NCI-H146 (cell line): ENCODE measurements at regions not wholly inside any gene's neighbourhood (a gene's known extent, or its start where the extent isn't known, plus 50 kb on each side); places are given as distances from the start of the nearest gene placed in this dataset.
"Not testable (repeated sequence)": the region's sequence is repeated elsewhere in the genome, so short reads cannot be mapped to it uniquely, and the experiment has no call there.

Experiments
- DNase-seq: peaks from one replicate; lab custom pipeline; 2025; lab: John Stamatoyannopoulos, UW

DNA sequence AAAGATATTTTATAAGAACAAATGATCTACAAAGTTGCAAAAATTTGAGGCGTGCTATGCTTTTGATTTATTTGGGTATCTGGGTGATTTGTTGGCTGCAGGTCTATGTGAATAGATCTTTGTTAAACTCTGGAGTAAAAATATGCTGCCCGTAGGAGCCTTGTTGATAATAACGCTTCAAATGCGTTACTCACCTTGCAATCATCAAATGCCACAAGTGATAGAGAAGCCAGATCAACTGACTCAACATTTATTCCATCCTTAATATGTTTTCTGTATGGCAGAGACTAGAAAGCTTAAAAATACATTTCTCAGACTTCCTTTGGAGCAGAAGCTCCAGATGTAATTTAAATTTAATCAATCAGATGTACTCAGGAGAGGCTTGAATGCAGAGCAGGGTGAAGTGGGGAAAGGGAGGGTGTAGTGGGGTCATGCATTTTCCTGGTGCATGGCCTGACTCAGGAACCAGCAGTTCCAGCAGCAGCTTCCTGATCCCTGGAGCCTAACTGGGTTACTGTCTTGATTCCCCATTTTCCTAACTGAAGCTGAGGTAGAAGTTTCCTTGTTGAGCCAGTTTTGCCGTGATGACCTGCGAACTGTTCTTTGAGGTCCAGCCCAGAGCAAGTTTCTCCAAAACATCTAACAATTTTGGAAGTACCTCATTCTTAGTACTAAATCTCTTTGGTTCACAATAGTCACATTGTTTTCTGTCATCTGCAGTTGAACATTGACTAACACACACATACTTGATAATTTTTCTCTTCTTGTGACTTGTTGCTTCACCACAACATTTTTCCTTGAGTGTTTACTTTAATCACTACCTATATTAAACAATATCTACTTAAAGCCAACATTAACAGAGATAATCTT is 284.7 kb upstream of the CWC22 start:
- no peak for DNase-seq

DNA sequence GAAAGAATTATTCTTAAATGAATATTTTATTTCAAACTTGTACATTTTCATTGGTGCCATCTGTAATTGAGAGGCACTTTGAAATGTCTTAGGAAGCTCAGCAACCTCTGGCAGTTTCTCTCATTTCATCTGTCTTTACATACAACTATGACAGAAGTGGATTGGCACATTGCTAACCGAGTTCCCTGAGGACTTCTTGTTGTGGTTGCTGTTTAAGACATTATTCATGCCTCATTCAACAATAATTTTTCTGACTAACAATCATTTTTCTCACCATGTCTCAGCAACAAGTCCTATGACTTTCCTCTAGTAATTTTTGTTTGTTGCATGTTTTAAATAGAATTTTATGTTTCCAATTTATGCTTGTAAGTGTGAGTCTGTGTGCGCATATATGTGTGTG is 284.0 kb upstream of the CWC22 start:
- DNase-seq = no peak

GRCh38 chr2:180289627-180290026 is 282.5 kb upstream of the CWC22 start:
- no peak for DNase-seq

DNA sequence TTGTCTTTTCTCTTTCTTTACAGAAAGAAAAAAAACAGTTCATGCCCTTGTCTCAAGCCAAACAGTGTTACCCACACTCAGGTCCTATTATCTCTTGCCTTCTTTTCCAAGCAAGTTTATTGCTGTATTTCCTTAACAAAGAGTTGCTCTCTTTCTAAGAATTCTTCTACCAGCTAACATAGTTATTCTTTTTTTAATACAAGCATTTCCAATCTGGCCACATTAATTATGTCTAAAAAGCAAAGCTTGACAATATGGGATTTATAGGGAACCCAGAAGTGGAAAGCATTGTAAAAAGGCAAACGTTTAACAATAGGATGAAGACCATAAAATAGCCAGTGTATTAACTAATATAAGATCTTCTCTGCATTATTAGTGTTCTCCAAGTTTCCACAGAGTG is 272.5 kb upstream of the CWC22 start:
- no peak for DNase-seq

GRCh38 chr2:180276733-180277132 is 269.6 kb upstream of the CWC22 start:
- no peak for DNase-seq

- DNase-seq = no peak
Observed at GRCh38 chr2:180268006-180268405, 260.9 kb upstream of the CWC22 start.

DNA sequence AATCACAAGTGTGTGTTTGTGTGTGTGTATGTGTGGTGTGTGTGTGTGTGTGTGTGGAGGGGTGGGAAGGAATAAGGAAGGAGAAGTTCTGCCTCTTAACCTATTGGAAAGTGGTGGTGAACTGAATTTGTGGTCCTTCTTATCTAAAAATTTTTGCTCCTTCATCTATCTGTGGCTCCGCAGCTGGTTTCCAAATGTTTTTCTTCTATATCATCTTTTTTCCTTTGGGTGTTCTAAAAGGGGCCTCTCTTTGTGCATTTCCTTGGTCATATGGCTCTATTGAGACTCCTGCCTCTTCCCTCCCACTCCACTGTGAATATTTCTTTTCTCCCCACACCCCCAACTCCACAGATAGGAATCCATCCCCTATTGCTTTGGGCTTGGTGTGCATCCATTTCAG is 254.9 kb upstream of the CWC22 start:
- no peak for DNase-seq

- DNase-seq = no peak
Observed at GRCh38 chr2:180258579-180258978, 251.5 kb upstream of the CWC22 start.

DNA sequence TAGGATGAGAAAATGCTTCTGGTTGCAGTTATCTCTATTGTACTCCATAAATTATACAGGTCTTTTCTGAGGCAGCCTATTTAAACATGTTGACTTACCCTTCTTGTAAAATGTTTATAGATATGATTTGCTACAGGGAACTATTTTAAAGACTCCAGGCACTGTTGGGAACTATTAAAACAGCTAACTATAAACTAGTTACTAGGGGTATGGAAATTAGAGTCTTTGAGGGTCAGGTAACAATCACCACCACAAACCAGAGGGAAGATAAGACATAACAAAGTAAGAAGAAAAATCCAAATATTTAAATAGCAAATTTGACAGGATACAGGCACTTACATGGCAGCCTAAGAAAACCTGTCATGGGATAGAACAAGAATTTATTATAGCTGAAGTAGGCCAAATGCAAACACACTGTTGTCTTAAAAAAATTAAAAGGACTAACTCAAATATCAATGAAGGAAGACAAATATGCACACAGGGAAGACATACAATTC is 251.0 kb upstream of the CWC22 start:
- no peak for DNase-seq

- DNase-seq = no peak
Observed at GRCh38 chr2:180257247-180257646, 250.2 kb upstream of the CWC22 start.

- DNase-seq = no peak
Observed at GRCh38 chr2:180255981-180256380, 248.9 kb upstream of the CWC22 start.

DNA sequence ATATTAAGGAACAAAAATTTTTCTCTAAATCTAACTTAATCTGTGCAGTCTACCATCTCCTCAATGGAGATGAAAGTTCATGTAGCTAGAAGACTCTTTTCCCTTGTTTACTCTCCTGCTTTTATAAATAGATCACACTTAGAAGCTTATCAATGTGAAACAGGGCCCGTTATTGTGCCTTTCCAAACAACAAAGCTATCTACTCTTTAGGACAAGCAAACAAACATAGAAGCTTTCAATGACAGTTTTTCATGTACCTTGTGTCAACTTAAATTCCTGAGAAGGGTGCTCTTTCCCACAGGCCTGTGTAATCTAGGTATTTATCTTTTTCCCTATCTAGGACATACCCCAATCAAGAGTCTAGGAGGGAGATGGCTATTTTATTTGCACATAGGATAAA is 247.8 kb upstream of the CWC22 start:
- no peak for DNase-seq

DNA sequence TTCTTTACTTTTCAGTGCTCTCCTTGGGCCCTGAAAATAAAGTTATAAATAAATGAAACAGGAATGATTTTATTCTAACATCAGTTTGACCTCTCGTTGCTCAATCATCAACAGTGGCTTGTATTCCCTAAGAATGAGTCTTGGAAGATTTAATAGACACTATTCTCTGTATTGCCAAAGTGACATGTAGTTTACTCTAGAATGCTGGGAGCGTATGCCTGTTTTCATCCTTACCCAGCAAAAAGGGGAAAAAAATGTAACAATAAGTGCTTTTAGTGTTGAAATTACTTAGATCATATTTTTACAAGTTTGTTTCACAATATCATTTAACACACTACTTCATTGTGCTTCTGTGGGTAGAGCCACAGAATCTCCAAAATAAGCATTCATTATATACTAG is 240.6 kb upstream of the CWC22 start:
- DNase-seq = no peak

DNA sequence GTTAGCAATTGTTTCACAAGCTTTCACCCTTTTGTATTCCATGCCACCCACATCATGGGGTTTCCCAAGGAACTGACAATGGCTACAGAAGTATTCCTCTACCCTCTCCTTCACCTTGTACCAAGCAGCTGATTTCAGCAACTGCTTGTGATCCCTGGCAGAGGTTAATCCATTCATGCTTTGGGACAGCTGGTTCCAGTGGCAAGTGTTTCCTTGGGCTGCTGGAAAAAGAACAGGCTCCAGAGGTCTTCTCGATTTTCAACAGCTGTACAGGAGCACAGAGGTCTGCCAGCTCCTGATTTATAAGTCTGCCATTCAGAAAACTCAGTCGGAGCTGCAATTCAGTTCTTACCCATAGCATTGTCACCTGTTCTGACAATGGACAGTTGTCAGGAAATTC is 239.2 kb upstream of the CWC22 start:
- no peak for DNase-seq

DNA sequence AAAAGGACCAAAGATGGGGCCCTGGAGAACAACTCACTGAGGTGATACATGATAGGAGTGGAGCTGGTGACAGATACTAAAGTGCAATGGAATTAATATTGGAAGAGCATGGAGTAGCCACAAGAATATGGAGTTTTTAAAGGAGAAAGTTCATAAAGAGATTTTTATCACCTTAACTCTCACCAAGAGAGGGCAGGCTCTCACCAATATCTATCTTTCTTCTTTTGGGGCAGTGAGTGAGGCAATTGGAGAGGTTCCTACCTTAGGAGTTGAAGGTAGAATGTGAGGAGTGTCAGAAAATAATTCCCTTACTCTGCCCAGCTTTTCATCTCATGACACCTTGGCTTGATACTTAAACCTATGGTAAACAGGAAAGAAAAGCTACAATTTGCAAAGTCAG is 233.7 kb upstream of the CWC22 start:
- DNase-seq = peak; percentile 8

DNA sequence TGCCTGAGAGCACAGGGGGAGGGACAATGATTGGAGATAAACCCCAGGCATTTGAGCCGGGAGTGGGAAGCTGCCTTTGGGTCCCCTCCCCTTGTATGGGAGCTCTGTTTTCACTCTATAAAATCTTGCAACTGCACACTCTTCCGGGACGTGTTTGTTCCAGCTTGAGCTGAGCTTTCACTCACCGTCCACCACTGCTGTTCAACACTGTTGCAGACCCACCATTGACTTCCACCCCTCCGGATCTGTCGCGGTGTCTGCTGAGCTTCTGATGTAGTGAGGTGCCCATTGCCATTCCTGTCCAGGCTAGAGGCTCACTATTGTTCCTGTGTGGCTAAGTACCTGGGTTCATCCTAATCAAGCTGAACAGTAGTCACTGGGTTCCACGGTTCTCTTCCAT is 231.6 kb upstream of the CWC22 start:
- no peak for DNase-seq

- DNase-seq = not testable (repeated sequence)
Observed at GRCh38 chr2:180236061-180236460, 229.0 kb upstream of the CWC22 start.

DNA sequence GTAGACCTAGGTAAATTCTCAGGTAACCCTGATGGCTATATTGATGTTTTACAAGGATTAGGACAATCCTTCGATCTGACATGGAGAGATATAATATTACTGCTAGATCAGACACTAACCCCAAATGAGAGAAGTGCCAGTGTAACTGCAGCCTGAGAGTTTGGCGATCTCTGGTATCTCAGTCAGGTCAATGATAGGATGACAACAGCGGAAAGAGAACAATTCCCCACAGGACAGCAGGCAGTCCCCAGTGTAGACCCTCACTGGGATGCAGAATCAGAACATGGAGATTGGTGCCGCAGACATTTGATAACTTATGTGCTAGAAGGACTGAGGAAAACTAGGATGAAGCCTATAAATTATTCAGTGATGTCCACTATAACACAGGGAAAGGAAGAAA is 228.4 kb upstream of the CWC22 start:
- DNase-seq = not testable (repeated sequence)

DNA sequence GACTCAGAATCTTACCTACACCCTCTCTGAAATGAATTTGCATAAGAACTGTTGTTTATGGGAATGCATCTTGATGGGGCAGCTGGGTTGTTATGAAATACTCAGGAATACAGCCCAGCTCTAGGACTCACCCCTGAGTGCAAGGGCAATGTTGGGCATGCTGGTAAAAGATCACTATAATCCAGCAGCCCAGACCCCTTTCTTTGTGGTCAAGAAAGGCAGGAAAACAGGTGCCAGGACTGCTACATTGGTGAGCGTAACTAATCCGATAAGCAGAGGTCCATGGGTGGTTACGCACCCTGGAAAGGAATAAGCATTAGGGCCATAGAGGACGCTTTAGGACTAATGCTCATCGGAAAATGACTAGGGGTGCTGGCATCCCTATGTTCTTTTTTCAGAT is 227.9 kb upstream of the CWC22 start:
- DNase-seq = not testable (repeated sequence)

- DNase-seq = no peak
Observed at GRCh38 chr2:180231015-180231414, 223.9 kb upstream of the CWC22 start.

- no peak for DNase-seq
Observed at GRCh38 chr2:180227461-180227860, 220.4 kb upstream of the CWC22 start.

- DNase-seq = no peak
Observed at GRCh38 chr2:180225118-180225517, 218.0 kb upstream of the CWC22 start.

DNA sequence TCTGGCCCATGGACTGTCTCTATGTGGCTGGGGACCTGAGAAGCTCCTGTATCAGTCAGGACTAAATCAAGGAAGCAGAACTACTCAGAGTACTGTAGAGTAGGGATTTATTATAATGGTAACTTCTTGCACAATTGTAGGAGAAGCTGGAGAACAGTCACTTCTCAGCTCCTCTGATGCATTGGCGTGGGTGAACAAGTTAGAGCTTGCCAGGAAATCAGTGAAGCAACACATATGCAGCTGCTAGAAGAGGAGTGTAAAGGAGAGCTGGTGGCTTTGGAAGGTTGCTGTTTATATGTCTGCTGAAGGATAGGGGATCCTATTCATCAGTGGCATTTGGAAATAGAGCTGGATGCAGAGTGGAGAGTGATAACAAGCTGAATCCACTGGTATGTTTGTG is 215.5 kb upstream of the CWC22 start:
- no peak for DNase-seq

- no peak for DNase-seq
Observed at GRCh38 chr2:180219491-180219890, 212.4 kb upstream of the CWC22 start.
